Mesothelial cell of epicardium (in vitro differentiated cells): ENCODE measurements at regions not wholly inside any gene's neighbourhood (a gene's known extent, or its start where the extent isn't known, plus 50 kb on each side); places are given as distances from the start of the nearest gene placed in this dataset.

Experiments
- DNase-seq, 2 experiments: peaks; one replicate each; pipeline ENCODE4 v3.0.0; 2021; ENCODE audit warnings: low spot score in 2 of 2; ENCODE audit not compliant: unreplicated experiment in 2 of 2
- H3K27ac Mint-ChIP-seq: 2 replicates; pipeline ENCODE4 v1.8.0; 2021; ENCODE audit warnings: mixed read lengths
- H3K27me3 Mint-ChIP-seq: 2 replicates; pipeline ENCODE4 v1.8.0; 2021; ENCODE audit warnings: low read depth, mixed read lengths
- H3K36me3 Mint-ChIP-seq: 2 replicates; pipeline ENCODE4 v1.8.0; 2021; ENCODE audit warnings: mixed read lengths
- H3K4me1 Mint-ChIP-seq: 2 replicates; pipeline ENCODE4 v1.8.0; 2021; ENCODE audit warnings: mixed read lengths
- H3K4me3 Mint-ChIP-seq: 2 replicates; pipeline ENCODE4 v1.8.0; 2021; ENCODE audit warnings: mild to moderate bottlenecking, moderate library complexity, mixed read lengths
- H3K9me3 Mint-ChIP-seq: 2 replicates; pipeline ENCODE4 v1.8.0; 2021; ENCODE audit warnings: mixed read lengths
- TF ChIP-seq, protein P1 (sequence below): fragments of 200-600 bp; sonication (generic); IDR thresholded peaks from one replicate; pipeline ENCODE4 v1.5.0; 2021; ENCODE audit warnings: antibody characterized with exemption; ENCODE audit not compliant: unreplicated experiment

DNA sequence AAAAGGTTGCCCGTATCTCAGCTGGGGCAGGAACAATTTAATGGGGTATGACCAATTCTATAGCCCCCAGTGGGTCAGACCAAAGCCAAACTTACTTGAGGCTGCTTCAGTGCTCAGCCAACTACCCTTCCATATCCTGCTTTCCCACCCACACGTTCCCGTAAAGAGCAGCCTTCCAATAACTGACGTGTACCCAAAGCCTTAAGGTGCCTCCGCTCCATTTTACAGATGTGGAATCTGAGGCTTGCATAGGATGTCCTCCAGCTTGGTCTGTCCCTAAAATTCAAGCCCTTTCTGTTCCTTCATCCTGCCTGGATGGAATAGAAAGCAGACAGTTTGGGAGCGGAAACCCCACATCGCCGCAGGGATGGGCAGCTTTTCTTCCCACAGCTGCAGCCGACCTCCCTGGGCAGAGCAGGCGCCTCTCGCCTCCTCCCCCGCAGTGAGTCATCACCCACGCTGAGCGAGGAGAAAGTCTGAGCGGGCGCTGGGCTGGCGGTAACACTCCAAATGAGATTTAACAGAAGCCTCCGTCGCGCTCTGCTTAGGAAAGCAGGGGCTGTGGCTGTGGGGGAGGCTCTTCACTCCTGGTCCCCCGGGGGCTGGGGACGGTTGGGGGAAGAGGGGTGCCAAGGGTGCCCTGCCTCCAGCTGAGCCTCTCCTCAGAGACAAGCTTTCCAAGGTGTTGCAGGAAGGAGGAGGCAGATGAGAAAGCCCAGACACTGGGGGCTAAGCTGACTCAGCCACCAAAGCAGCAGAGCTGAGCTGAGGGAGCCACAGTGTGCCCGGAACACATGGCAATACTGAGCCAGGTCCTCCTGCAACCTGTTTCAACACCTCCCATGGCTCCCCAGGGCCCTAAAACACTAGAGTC, 57.8 kb upstream of the HRH1 start:
- Mint-ChIP-seq H3K4me3 (peak overlapping the region; percentile 20), H3K27me3 (peaks cover 47% of the 10 kb centered on the region), H3K36me3 (no peaks in the 10 kb centered on the region), H3K4me1 (peaks cover 6% of the 10 kb centered on the region), H3K27ac (no peak overlapping the region), H3K9me3 (peaks cover 5% of the 10 kb centered on the region)
- peak in 1 of 2 experiments; percentile 69 for DNase-seq
- TF ChIP-seq, protein P1, sequence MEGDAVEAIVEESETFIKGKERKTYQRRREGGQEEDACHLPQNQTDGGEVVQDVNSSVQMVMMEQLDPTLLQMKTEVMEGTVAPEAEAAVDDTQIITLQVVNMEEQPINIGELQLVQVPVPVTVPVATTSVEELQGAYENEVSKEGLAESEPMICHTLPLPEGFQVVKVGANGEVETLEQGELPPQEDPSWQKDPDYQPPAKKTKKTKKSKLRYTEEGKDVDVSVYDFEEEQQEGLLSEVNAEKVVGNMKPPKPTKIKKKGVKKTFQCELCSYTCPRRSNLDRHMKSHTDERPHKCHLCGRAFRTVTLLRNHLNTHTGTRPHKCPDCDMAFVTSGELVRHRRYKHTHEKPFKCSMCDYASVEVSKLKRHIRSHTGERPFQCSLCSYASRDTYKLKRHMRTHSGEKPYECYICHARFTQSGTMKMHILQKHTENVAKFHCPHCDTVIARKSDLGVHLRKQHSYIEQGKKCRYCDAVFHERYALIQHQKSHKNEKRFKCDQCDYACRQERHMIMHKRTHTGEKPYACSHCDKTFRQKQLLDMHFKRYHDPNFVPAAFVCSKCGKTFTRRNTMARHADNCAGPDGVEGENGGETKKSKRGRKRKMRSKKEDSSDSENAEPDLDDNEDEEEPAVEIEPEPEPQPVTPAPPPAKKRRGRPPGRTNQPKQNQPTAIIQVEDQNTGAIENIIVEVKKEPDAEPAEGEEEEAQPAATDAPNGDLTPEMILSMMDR: no peak

DNA sequence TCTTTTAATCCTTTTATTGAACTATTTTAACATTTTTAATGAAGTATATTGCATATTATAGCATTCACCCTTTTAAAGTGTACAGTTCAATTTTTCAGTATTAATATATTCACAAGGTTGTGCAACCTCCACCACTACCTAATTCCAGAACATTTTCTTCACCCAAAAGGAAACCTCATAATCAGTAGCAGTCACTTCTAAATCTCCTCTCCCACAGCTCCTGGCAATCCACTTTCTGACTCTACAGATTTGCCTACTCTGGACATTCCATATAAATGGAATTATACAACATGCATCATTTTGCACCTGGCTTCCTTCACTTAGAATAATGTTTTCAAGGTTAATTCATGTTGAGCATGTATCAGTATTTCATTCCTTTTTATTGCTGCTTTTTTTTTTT, 55.0 kb upstream of the HRH1 start:
- Mint-ChIP-seq H3K27me3 (peaks cover 50% of the 10 kb centered on the region), H3K9me3 (peaks cover 13% of the 10 kb centered on the region), H3K4me1 (peaks cover 6% of the 10 kb centered on the region), H3K4me3 (no peak overlapping the region), H3K36me3 (no peaks in the 10 kb centered on the region), H3K27ac (no peak overlapping the region)
- TF ChIP-seq, protein P1: no peak
- no peak for DNase-seq
